Hematopoietic multipotent progenitor cell treated with erythropoietin and hydrocortisone succinate and interleukin-3 and kit ligand, for 6 days (in vitro differentiated cells): ENCODE measurements at regions not wholly inside any gene's neighbourhood (a gene's known extent, or its start where the extent isn't known, plus 50 kb on each side); places are given as distances from the start of the nearest gene placed in this dataset.

Experiments
- DNase-seq: peaks from one replicate; pipeline ENCODE4 v3.0.0-alpha.2; 2015

DNA sequence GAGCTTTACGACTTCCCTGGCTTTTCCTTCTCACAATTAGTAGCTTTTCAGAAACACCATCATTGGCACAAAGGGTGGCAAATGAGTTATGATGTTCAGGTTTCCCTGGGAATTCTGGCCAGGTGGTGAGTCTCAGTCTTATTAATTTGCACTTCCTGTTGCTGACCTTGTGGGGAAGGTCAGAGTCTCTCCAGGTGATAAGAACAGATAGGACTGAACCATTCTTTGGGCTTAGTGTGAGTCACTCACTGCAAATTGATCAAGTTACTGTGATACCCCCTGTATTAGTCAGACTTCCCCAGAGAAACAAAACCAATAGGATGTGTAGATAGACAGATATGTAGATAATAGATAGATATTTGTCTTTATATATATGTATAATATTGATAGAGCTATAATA, 53.8 kb upstream of the RANBP3L start:
- no peak for DNase-seq

DNA sequence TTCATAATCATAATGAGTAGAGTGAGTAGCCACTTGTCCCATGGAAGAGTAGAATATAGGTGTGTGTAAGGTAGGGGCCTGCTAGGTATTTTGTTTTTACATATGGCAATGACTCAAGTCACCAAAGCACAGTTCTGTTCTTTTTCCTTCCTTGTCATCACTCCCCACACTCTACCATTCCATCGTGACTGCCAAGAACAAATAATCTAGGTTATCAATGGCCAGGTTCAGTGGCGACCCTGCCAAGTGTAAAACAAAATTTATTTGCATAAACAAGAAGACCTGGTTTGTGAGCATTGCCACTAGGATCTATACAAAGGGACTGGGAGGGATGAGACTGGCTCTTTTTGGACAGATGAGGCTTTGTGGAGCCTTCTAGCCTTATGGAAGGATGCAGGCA, 55.2 kb upstream of the RANBP3L start:
- DNase-seq: no peak

DNA sequence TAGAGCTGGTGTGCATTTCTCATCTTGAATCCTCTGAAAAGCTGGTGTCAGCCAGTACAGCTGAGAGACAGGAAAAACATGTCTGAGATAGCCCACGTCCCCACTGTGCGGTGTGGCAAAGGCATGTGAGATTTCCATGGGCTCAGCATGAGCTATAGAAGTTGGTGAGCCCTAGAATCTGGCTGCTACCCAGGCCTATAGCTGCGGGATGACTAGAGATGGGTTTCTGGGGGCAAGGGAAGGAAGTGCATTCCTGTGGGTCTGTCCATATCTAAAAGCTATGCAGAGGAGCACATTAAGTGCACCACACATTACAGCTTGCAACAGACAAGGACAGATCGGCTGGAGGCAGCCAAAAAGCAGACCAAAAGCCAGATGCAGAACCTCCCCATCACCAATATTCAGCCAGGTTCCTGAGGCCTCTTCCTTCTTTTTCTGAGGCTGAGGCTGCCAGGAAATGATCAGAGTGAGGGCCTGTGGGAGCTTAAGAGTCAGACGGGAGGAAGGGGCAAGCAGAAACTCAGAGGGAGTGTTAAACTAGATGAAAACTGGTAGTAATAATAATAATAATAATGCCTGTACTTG, 55.8 kb upstream of the RANBP3L start:
- no peak for DNase-seq

DNA sequence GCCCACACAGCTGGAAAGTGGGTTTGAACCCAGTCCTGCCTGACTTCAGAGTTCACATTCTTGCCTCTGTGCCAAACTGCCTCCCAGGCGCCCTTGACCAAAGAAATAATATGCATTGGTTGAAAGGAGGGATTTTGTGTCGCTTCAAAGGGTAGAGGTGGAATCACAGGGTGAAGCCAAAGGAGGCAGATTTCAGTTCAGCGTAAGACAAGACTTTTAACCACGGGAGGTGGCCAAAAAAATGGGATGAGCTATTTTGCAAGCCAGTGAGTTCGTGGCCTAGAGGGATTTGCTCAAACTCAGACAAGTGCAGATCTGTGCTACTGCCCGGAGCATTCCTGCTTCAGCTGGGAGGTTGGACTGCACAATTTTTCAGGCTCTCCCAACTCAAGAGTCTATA, 57.6 kb upstream of the RANBP3L start:
- DNase-seq: no peak

DNA sequence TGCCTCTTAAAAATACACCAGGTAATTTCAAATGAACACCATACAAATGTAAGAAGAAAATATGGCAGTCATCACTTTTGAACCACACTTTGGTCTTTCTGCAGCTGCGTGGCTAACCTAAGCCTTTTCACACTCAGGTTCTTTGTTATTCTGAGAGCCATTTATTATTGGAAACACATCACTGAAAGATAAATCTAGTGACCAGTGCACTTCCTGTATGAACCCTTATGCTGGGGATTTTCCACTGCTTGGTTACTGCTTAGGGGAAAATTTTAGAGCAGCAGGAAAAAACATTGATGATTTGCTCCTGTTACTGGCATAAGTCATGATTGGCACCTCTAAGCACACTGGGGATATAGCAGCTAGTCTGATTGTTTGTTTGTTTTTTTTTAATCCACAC, 58.6 kb upstream of the RANBP3L start:
- DNase-seq: no peak

DNA sequence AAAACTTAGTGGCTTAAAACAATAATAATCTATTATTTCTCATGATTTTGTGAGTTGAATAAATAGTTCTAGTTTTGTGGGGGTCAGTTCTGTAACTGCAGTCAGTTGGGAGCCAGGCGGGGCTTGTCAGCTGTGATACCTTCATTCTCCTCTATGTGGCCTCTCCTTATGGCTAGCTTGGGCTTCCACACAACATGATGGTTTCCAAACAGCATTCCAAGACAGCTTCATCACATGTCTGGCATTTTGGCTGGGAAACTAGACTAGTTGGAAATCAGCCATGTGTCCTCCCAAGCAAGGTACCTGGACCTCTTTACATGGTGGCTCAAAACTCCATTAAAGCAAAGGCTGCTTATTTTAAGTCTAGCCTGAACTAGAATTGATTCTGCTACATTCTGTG, 61.4 kb upstream of the RANBP3L start:
- no peak for DNase-seq

DNA sequence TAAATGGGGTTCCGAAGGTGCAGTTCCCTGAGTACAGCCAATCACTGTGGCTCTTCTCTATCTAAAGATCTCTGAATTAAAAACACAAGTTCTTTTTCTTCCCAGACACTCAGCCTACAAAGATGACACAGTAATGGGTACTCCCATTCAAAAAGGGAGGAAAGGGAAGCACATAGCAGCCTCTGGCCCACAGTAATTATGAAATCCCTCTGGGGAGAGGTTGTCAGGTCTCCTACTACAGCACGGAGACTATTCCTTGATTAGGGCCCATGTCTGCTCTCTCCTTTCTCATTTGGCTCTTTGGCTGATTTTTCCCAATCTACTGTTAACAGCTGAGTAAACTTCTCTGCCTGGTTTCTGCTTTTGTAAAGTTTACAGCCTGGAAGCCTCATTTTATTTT, 62.0 kb upstream of the RANBP3L start:
- no peak for DNase-seq

DNA sequence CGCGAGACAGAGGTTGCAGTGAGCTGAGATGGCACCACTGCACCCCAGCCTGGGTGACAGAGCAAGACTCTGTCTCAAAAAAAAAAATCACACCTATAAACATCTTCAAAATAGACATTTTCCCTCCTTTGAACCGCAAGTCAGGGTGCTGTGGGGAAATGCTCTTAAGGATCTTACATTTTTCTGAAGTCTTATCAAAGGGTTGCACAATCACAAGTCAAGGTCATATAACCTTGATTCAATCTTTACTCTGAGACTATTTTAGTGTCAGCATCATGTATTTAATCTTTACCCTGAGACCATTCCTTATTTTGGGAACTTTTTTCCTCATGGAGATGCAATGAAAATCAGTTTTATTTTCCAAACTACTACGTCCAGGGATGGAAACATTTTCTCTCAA, 62.8 kb upstream of the RANBP3L start:
- DNase-seq: no peak

DNA sequence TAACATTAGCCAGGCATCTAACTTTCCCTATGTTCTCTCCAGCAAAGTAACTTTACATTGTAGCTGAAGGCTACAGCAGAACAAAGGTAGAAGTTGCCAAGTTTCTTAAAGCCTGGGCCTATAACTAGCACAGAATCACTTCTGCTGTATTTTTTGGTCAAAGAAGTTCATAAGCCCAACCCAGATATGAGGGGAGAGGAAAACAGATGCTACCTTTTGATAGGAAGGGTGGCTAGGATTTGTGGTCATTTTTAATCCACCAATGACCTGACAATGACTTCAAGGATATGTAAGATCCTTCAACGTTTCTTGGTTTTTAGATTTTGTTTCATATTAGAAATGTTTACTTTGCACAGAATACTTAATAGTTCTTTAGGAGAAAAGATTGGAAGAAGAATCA, 64.2 kb upstream of the RANBP3L start:
- DNase-seq: peak; percentile 9

DNA sequence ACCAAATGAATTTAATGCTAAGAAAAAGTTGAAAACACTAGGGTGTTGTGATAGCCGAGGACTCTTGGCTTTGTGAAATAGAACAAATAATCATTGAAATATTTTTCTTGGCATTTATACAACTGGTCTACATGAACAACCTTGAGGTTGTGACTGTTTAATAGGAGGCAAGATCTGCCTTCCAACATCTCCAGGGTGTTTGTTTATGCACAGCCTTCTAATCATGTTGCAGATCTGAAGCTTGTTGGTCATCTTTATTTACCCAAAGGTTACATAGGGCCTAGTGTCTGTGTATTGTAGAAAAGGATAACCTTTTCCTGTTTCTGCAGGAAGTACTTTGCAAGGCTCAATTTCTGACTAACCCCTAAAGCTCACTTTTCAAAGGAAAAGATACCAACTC, 65.2 kb upstream of the RANBP3L start:
- DNase-seq: no peak

DNA sequence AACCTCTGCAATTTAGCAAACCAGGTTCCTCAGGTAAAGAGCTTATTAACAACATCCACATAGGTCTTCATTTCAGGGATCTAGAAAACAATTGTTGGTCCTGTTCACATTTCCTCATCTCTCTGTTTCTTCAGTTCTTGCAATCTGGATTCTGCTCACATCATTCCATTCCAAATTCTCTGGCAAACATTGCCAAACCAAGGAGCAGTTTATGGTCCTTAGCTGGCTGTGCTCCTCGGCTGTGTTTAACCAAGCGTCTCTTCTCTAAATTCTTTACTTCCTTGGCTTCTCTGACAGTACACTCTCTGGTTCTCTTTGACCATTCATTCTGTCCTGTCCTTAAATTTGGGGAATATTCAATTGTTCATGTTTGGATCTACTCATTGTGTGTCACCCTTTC, 65.8 kb upstream of the RANBP3L start:
- DNase-seq: no peak

DNA sequence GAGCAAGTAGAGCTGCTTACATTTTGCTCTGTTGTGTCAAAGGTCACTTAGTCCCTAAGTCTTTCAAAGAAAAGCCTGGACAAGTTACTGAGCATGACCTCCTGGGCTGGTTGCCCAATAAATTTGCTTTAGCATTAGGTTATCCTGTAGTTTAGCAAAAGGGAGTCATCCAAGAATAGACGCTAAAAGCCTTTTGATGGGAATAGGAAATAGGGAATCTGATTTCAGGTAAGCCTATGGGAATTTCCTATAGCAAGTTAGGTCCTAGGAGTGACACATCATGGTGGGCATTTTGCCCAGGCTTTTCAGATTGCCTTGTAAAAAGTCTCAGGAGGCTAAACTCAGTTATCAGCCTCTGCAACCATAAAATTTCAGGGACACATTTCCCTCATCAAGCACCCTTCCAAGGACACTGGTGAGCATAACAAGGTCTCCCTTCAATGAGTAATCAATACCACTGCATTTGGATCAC, 67.6 kb upstream of the RANBP3L start:
- no peak for DNase-seq

DNA sequence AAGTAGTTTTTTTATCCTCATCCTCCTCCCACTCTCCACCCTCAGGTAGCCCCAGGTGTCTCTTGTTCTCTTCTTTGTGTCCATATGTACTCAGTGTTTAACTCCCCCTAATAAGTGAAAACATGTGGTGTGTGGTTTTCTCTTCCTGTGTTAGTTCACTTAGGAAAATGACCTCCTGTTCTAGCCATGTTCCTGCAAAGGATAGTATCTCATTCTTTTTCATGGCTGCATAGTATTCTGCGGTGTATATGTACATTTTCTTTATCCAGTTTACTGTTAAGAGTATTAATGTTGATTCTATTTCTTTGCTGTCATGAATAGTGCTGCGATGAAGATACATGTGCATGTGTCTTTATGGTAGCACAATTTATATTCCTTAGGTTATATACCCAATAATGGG, 68.4 kb upstream of the RANBP3L start:
- no peak for DNase-seq

DNA sequence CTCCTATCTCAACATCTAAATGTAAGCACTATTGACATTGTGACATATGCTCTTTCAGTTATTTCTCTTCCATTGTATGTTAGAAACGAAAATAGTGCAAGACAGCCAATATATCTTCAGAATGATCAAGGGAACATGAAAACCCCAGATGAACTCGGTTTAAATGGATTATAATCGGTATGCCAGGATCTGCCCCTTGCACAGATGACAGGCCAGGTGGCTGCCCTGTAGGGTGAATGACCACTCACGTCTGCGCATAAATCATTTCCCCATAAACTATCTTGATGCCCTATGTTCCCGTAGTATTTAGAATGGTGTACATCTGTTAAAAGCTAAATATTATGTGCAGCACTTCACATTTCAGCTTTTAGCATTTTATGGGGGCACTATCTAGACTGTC, 69.7 kb upstream of the RANBP3L start:
- no peak for DNase-seq

DNA sequence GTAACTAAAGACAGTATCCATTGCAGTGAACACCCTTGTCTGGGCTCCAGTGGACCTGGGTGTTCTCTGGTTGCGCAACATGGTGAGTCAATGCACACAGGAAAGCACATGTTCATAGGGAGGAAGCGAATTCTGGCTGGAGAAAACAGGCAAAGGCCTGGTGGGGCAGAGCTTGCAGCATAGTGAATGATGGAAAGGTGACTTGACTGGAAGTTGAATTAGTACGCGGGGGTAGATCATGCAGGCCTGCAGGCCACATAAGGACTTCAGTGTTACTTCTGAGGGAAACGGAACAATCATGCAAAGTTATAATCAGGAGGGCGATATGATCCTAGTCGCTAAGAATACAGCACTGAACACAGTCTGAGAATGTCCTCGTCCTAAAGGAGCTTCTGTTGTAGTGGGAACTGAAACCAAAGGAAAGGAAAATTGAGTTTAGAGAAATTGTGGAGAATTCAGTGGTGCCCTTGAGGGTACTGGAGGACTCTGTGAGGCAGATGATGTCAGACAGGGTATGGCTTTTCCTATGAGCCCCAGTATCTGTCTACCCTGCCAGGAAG, 71.9 kb upstream of the RANBP3L start:
- peak; percentile 40 for DNase-seq

DNA sequence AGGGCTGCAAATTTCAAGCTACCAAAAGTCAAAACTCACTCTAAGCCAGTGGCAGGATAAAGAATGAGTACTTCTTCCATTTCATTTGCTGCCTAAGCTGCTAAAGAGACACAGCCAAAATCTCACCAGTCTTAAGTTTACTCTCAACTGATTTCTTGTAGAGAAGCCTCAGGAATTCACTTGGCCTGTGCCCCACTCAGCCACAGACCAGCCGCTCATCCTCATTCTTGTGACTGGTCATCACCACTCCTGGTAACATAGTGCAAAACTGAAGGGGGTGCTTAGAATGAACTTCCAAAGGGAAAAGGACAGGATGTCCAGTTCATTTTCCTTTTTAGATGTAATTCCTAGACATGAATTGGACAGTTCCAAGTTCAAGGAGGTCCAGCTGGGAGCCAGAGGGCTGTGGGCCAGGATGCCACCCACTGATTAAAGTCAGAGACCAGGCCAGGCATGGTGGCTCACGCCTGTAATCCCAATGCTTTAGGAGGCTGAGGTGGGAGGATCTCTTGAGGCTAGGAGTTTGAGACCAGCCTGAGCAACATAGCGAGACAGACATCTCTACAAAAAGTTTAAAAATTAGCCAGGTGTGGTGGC, 72.7 kb upstream of the RANBP3L start:
- DNase-seq: no peak

DNA sequence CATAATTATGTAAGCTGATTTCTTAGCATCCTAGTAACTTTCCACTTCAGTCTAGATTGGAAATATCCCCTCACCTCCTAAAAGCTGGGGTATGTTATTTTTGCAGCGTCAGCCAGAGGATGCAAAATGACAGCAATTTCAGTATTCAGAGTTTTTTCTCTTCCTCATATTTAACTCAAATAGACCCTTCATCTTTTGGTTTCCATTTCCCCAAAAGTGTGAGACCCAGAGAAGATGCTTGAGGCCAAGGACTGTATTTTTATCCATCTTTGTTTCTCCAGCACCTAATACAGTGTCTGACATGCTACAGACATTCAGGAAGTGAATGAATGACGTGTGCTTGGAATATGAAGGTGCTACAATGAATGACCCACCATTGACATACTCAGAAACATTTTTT, 75.5 kb upstream of the RANBP3L start:
- DNase-seq: no peak

DNA sequence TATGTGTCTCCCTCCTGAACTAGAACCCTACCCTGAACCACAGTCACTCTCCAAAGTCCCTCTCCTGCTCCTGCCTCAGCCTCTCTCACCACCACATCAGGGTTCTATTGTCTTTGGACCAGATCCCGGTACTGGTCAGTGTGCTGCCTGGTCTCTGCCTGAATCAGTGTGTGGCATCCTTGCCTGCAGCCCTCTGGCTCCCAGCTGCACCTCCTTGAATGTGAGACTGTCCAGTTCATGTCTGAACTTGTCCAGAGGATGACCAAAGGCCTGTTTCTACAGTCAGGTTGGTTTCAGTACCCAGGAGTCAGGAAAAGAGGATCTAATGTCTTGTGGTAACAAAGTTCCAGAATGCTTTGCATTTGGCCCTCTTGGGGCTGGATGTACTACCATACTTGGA, 76.8 kb upstream of the RANBP3L start:
- no peak for DNase-seq

DNA sequence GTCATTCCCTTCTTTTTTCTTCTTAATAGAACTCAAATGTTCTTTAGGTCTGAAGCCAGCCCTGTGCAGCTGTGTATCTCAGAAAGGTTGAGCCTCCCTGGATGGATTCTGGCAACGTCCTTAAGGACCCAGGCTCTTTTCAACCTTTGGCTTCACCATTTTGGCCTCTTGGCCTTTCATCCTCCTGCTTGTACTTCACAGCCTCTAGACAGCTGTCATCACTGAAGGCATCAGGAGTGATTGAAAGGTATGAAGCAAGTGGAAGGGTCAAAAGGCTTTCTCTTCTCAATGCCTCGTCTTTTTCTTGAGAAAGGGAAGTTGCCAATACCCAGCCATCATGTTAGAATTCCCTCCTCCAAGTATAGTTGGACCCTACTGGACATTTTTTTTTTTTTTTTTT, 81.2 kb upstream of the RANBP3L start:
- DNase-seq: no peak

DNA sequence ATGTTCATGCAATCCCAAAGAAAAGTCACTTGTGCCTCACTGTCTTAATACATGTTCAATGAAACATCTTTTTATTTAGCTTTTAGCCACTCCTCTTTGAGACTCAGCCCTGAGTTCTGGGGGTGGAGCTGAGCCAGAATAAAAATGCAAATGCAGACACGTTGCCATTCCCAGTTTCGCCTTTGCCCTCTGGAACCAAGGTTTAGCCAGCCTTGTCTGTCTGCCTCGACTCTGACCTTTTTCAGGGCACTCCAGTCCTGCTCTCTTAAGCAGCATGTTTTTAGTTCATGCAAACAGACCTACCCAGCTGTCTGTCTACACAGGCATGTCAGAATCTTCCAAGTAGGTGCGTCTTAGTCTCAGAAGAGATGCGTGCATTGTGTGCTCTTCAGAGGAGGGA, 82.2 kb upstream of the RANBP3L start:
- DNase-seq: no peak

DNA sequence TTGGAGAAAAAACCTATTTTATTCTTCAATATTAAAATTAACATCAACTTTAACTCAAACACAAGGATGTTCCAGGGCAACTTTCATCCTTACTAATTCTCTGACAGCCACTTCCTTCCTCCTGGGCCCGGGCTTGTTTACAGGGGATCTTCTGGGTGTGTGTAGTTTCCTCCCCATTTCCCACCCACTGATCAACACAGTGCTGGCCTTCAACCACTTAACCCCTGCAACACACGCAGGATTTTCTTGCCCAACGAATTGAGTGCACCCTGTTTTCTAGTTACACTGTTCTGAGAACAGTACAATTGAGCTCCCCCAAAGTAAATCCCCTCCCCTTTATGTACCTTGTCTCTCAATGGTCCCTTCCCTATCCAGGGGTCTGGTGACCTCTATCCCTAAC, 83.1 kb upstream of the RANBP3L start:
- DNase-seq: no peak

DNA sequence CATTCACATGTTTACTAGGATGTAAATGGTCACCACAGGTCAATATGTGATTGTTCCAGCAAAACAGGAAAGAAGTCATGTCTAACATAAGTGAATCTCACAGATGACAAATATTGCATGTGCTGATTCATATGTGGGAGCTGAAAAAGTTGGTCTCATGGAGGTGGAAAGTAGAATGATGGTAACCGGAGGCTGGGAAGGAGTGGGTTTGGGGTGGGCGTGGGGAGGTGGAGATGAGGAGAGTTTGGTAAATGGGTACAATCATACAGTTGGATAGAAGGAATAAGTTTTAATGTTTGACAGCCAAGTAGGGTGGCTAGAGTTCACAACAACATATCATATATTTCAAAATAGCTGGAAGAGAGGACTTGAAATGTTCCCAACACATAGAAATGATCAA, 83.8 kb upstream of the RANBP3L start:
- no peak for DNase-seq

DNA sequence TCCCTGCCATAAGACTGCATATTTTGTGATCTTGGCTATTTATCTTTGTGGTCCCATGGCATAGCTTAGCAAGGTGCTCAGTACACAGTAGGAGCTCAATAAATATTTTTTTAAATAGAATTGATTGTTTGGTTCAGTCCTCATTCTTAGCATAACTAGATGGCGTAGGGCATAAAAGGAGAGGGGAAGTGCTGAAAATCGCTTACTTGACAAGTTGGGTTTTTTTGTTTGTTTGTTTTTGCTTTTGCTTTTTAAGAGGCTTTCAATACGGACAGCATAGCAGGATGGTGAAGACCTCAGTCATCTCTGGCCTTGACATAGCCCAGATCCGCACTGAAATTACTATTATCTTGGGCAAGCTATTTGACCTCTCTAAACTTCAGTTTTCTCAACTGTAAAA, 86.6 kb upstream of the RANBP3L start:
- no peak for DNase-seq

DNA sequence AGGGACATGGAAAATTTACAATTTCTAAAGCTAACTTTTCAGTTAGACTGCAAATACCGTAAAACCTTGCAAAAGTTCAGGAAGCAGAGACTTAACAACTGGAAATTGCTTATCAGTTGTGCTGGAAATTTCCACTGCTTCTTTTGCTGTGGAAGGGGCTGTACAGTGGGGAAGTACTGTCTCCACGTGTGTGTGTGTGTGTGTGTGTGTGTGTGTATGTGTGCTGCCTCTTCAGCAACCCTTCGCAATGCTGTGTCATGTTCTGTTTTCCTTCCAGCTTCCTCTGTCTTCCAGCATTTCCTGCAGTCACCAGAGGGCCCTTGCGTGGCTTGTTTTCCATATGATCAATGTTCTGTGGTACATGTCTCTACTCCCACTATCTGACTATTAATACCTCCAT, 87.5 kb upstream of the RANBP3L start:
- peak; percentile 16 for DNase-seq

DNA sequence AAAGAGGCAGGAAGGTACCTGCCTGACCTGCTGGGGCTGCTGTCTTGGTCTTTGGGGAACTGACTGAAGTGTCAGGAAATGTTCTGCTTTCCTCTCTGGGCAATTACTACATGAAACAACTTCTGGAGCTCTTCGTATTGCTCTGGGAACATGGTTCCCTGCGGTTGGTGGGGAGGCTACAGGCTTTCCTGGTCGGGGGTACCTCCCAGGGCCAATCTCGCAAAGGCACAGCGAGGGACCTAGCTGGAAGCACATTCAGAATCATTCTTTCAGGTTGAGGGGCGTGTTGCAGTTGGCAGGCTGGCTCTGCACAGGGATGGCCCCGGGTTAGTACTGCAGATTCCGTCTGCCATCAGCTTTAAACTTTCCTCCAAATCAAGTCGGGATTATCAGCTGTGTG, 88.9 kb upstream of the RANBP3L start:
- no peak for DNase-seq
